NAMALWA (cell line): ENCODE measurements at regions not wholly inside any gene's neighbourhood (a gene's known extent, or its start where the extent isn't known, plus 50 kb on each side); places are given as distances from the start of the nearest gene placed in this dataset.
A peak's percentile ranks its signal among the peaks of the same experiment; 100 is the strongest.
"Not testable (repeated sequence)": the region's sequence is repeated elsewhere in the genome, so short reads cannot be mapped to it uniquely, and the experiment has no call there.

Experiments used
- DNase-seq: peaks from one replicate; pipeline ENCODE4 v3.0.0-alpha.2; 2015; ENCODE audit warnings: low spot score

DNA sequence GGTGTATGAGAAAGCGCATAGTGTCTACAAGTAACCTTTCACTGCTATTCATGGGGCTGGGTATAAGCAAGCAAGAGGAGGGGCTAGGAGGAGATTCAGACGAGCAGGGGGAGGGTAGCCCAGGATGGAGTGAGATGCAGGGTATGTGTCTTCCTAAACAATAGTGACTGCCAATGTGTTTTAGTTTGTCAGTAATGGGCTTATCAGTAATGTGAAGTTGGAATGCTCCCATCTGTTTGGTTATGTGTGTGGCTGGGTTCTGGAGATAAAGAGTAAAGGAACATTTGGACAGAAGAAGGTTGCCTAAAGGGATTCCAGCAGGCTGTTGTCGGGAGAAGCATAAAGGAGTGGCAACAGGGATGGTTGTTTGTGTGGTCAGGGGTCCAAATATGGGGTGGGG lies 62.7 kb upstream of the EZR start:
- DNase-seq, result not testable (repeated sequence)

- not testable (repeated sequence) for DNase-seq
Observed at GRCh38 chr6:158881276-158881675, 62.1 kb upstream of the EZR start.

DNA sequence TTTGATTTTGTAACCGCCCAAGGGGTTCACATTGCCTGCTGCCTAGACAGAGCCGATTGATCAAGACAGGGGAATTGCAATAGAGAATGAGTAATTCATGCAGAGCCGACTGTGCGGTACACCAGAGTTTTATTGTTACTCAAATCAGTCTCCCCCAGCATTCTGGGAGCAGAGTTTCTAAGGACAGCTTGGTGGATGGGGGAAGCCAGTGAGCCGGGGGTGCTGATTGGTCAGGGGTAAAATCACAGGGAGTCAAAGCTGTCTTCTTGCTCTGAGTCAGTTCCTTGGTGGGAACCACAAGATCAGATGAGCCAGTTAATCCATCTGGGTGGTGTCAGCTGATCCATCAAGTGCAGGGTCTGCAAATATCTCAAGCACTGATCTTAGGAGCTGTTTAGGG lies 60.0 kb upstream of the EZR start:
- no peak for DNase-seq

DNA sequence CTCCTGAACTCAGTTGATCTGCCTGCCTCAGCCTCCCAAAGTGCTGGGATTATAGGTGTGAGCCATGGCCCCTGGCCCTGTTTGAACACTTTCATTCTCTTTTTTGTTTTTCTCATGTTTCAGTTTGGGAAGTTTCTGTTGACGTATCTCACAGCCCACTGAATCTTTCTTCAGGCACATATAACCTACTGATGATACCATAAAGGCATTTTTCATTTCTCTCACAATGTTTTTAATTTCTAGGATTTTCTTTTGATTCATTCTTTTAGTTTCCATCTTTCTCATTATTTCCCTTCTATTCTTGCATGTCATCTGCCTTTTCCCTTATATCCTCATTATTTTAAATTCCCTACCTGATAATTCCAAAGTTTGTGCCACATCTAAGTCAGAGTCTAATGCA lies 58.5 kb upstream of the EZR start:
- DNase-seq, result no peak

DNA sequence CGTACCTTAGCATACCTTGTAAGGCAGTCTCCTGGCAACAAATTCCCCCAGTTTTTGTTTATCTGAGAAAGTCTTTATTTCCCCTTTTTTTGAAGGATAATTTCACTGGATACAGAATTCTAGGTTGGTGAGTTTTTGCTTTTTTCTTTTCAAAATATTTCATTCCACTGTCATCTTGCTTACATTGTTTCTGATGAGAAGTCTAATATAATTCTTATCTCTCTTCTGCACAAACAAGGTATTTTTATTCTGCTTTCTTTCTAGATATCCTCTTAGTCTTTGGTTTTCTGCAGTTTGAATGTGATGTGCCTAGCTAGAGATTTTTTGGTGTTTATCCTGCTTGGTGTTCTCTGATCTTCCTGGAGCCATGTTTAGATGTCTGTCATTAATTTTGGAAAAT lies 57.7 kb upstream of the EZR start:
- no peak for DNase-seq

- no peak for DNase-seq
Observed at GRCh38 chr6:158870649-158870957, 51.4 kb upstream of the EZR start.

GRCh38 chr6:158869826-158870648 lies 50.9 kb upstream of the EZR start:
- peak; percentile 99 for DNase-seq

DNA sequence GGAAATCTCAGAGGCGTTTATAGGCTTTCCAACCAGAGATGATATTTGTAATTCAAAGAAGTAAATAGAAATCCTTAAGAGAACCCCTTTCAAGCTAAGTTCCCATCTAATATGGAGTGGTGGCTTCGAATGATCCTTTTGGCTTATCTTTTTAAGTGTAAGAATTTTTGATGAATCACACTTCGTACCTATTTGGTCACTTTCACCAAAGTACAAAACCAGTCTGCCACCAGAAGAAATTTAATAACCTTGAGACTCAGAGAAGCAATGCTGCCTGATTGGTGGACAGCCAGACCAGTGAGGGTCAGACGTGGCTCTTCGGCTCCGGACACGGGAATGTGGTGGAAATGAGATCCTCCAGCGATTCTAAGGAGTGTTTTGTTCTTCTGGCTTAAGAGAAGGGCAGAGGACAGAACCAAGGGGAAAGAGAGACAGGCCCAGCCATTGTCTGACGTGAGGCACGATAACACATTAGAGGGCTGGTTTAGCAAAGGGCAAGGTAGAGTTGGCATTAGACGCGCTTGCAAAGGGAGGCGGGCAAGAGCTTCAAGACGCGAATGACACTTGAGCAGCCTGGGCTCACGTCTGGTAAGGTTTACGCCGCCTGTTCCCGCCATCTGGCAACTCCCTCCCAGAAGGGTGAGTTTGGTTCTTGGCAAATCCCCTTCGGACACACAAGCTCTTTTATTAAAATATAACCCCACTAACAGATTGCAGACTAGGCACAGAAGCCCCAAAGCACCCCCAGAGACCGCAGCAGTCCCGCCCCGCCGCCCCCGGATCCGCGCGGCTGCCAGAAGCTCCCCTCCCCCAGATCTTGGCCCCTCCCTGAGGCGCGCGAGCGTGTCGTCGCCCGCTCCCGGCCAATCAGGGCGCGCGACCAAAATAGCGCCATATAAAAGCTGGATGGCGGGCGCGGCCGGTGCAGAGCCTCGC lies 50.0 kb upstream of the EZR start:
- DNase-seq, result peak; percentile 94
